ENCODE measurements at regions not wholly inside any gene's neighbourhood (a gene's known extent, or its start where the extent isn't known, plus 50 kb on each side); places are given as distances from the start of the nearest gene placed in this dataset.
A peak's percentile ranks its signal among the peaks of the same experiment; 100 is the strongest.

DNA sequence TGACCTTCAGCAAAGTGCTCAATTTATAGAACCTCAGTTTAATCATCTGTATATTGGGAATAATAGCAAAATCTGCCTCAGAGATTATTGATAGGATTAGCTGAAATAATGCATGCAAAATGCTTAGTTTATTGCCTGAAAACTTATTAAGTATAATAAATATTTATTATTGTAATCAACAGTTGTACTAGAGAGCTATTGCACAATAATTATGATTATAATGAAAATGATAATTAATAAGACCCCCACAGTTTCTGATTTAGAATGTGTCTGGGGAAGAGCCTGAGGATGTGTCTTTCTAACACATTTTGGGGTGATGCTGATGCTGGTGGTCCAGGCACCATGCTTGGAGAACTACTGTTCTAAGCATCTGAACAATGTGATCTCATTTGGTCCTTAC lies 419.6 kb downstream of the NPIPA7 start:
- Mint-ChIP-seq H3K27me3 (peaks cover 0 to 8% (median 7%) of the 10 kb centered on the region in 3 donors), H3K36me3 (no peaks in the 10 kb centered on the region), H3K4me3 (no peak overlapping the region), H3K9me3 (peaks cover 1 to 11% (median 3%) of the 10 kb centered on the region in 7 donors), H3K27ac (no peak overlapping the region), H3K4me1 (no peaks in the 10 kb centered on the region)
- no peak for DNase-seq
- no peak for ATAC-seq (ENCODE audit: low read depth in 2 of 2)

DNA sequence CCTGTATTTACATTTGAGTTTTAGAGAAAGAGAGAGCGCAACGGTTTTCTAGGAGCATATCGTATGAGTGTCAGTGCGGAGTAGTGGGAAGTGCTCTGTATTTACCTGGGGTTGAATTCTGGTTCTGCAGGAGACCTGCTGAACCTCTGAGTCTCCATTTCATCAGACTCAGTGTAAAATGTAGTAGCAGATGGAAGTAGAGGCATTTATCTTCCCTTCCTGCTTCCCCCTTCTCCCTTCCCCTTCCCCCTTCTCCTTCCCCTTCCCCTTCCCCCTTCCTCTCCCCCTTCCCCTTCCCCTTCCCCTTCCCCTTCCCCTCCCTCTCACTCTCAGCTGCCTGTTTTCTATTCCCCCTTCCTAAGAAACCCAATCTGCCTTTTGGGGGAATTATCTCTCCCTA lies 426.9 kb downstream of the NPIPA7 start:
- DNase-seq, result no peak
- ATAC-seq (ENCODE audit: low read depth in 2 of 2), result no peak
- peaks cover 4 to 27% (median 6%) of the 10 kb centered on the region in 3 donors for H3K27me3 Mint-ChIP-seq
- H3K4me3 Mint-ChIP-seq, result no peak overlapping the region
- H3K4me1 Mint-ChIP-seq, result no peaks in the 10 kb centered on the region
- no peaks in the 10 kb centered on the region for H3K36me3 Mint-ChIP-seq
- H3K9me3 Mint-ChIP-seq, result peaks cover 0 to 8% (median 4%) of the 10 kb centered on the region in 7 donors
- no peak overlapping the region for H3K27ac Mint-ChIP-seq

- no peak overlapping the region for H3K27ac Mint-ChIP-seq
Observed at GRCh38 chr16:16815641-16816040, 436.7 kb downstream of the NPIPA7 start.

GRCh38 chr16:16817196-16817595 lies 438.3 kb downstream of the NPIPA7 start:
- ATAC-seq (ENCODE audit: low read depth in 2 of 2) (no peak), DNase-seq (no peak)
- peaks cover 9 to 39% (median 22%) of the 10 kb centered on the region in 7 donors for H3K9me3 Mint-ChIP-seq
- peak overlapping the region in 1 of 6 donors; percentile 15 for H3K27ac Mint-ChIP-seq
- H3K4me1 Mint-ChIP-seq, result no peaks in the 10 kb centered on the region
- H3K36me3 Mint-ChIP-seq, result peaks cover 0 to 10% of the 10 kb centered on the region in 2 donors
- no peak overlapping the region for H3K4me3 Mint-ChIP-seq
- peaks cover 0 to 7% (median 0%) of the 10 kb centered on the region in 3 donors for H3K27me3 Mint-ChIP-seq

More at GRCh38 chr16:16815641-16816040, 436.7 kb downstream of the NPIPA7 start:
- Mint-ChIP-seq H3K4me1 (no peaks in the 10 kb centered on the region), H3K9me3 (peaks cover 4 to 24% (median 11%) of the 10 kb centered on the region in 7 donors), H3K27me3 (peaks cover 0 to 12% (median 0%) of the 10 kb centered on the region in 3 donors), H3K36me3 (peaks cover 0 to 3% of the 10 kb centered on the region in 2 donors), H3K4me3 (no peak overlapping the region)
- ATAC-seq (ENCODE audit: low read depth in 2 of 2), result no peak
- DNase-seq, result no peak

DNA sequence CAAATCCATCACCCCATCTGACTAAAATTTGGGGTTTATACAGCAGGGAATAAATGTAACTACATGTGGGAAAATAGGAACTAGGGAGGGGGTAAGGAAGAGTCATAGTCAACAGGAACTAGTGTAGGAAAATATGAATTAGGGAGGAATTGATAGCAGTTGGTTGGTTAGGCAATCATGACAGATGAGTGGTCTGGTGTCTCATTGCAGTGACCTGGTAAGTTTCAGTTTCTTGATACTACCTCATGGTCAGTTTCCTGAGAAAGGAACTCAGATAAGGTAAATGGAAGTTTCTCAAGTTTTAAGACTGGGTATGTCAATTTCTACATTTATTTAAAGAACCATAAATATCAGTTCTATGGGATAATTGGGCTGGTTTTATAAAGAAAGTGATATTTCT lies 442.3 kb downstream of the NPIPA7 start:
- H3K4me3 Mint-ChIP-seq, result no peak overlapping the region
- ATAC-seq (ENCODE audit: low read depth in 2 of 2), result no peak
- no peaks in the 10 kb centered on the region for H3K4me1 Mint-ChIP-seq
- no peak for DNase-seq
- no peak overlapping the region for H3K27ac Mint-ChIP-seq
- peaks cover 0 to 10% (median 0%) of the 10 kb centered on the region in 3 donors for H3K27me3 Mint-ChIP-seq
- peaks cover 0 to 10% of the 10 kb centered on the region in 2 donors for H3K36me3 Mint-ChIP-seq
- peaks cover 9 to 50% (median 23%) of the 10 kb centered on the region in 7 donors for H3K9me3 Mint-ChIP-seq

- no peak overlapping the region for H3K4me3 Mint-ChIP-seq
- no peak for ATAC-seq (ENCODE audit: low read depth in 2 of 2)
- H3K9me3 Mint-ChIP-seq, result peaks cover 0 to 9% (median 4%) of the 10 kb centered on the region in 7 donors
- no peak for DNase-seq
- H3K27me3 Mint-ChIP-seq, result peaks cover 16 to 35% (median 20%) of the 10 kb centered on the region in 3 donors
- H3K36me3 Mint-ChIP-seq, result no peaks in the 10 kb centered on the region
- H3K4me1 Mint-ChIP-seq, result no peaks in the 10 kb centered on the region
- no peak overlapping the region for H3K27ac Mint-ChIP-seq
Observed at GRCh38 chr16:16828913-16829398, 450.0 kb downstream of the NPIPA7 start.

GRCh38 chr16:16830401-16830800 lies 451.5 kb downstream of the NPIPA7 start:
- no peaks in the 10 kb centered on the region for H3K36me3 Mint-ChIP-seq
- ATAC-seq (ENCODE audit: low read depth in 2 of 2), result no peak
- no peak for DNase-seq
- no peaks in the 10 kb centered on the region for H3K4me1 Mint-ChIP-seq
- H3K9me3 Mint-ChIP-seq, result peaks cover 2 to 16% (median 5%) of the 10 kb centered on the region in 7 donors
- no peak overlapping the region for H3K27ac Mint-ChIP-seq
- H3K4me3 Mint-ChIP-seq, result no peak overlapping the region
- peaks cover 19 to 35% (median 20%) of the 10 kb centered on the region in 3 donors for H3K27me3 Mint-ChIP-seq

- peaks cover 19 to 35% (median 20%) of the 10 kb centered on the region in 3 donors for H3K27me3 Mint-ChIP-seq
- no peaks in the 10 kb centered on the region for H3K4me1 Mint-ChIP-seq
- DNase-seq (no peak), ATAC-seq (ENCODE audit: low read depth in 2 of 2) (no peak)
- H3K36me3 Mint-ChIP-seq, result no peaks in the 10 kb centered on the region
- H3K27ac Mint-ChIP-seq, result no peak overlapping the region
- peaks cover 2 to 16% (median 8%) of the 10 kb centered on the region in 7 donors for H3K9me3 Mint-ChIP-seq
- no peak overlapping the region for H3K4me3 Mint-ChIP-seq
Observed at GRCh38 chr16:16830973-16831372, 452.0 kb downstream of the NPIPA7 start.

DNA sequence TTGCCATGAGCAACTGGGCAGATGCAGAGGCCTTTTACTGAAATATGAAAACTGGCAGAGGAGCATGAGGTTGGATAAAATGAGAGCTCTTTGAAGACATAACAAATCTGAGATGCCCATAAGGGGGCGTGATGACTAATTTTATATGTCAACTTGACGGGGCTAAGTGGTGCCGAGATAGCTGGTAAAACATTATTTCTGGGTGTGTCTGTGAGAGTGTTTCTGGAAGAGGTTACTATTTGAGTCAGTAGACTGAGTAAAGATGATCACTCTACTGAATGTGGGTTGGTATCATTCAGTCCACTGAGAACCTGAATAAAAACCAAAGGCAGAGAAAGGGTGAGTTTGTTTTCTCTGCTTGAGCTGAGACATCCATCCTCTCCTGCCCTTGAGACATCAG lies 454.2 kb downstream of the NPIPA7 start:
- DNase-seq (no peak), ATAC-seq (ENCODE audit: low read depth in 2 of 2) (no peak)
- H3K27me3 Mint-ChIP-seq, result peaks cover 10 to 31% (median 20%) of the 10 kb centered on the region in 3 donors
- no peaks in the 10 kb centered on the region for H3K4me1 Mint-ChIP-seq
- no peak overlapping the region for H3K4me3 Mint-ChIP-seq
- H3K9me3 Mint-ChIP-seq, result peaks cover 2 to 16% (median 8%) of the 10 kb centered on the region in 7 donors
- no peaks in the 10 kb centered on the region for H3K36me3 Mint-ChIP-seq
- H3K27ac Mint-ChIP-seq, result peak overlapping the region in 1 of 6 donors; percentile 10

- Mint-ChIP-seq H3K9me3 (peaks cover 0 to 6% (median 0%) of the 10 kb centered on the region in 7 donors), H3K27ac (no peak overlapping the region), H3K36me3 (no peaks in the 10 kb centered on the region), H3K4me3 (no peak overlapping the region), H3K4me1 (no peaks in the 10 kb centered on the region), H3K27me3 (peaks cover 11 to 21% (median 18%) of the 10 kb centered on the region in 3 donors)
- DNase-seq, result no peak
- no peak for ATAC-seq (ENCODE audit: low read depth in 2 of 2)
Observed at GRCh38 chr16:16850274-16850673, 471.3 kb downstream of the NPIPA7 start.

- H3K9me3 Mint-ChIP-seq, result no peaks in the 10 kb centered on the region
- peaks cover 24 to 48% (median 36%) of the 10 kb centered on the region in 3 donors for H3K27me3 Mint-ChIP-seq
Observed at GRCh38 chr16:16857012-16857411, 478.1 kb downstream of the NPIPA7 start.

DNA sequence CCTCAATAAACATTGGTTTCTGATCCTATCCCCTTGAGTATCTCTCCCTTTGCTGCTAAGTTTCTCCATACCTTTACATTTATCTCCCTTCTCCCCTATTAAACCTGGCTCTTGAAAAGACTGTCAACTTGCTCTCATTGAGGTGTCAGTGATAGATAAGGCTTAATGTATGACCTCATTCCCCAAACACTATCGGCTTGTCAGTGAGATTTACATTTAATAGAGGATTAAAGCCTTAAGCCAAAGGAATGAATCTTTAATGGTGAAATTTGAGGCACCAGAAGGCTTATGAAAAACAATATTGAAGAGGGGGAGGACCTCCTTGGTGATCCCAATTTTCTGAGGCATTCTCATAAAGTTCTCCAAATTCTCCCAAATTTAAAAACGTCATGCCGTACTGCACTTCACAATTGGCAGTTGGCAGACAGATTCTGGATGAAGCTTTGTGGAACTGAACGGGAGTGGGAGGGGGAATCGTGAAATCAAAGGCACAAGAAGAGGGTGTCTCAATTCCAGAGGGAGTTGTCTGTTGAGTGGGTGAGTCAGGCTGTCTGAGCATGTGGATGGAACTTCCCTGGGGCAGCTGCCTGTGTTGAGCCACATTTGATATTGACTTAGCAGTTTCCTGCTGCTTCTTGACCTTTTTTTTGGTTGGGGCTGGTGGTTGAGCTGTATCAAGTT lies 478.8 kb downstream of the NPIPA7 start:
- H3K4me3 Mint-ChIP-seq, result no peak overlapping the region
- ATAC-seq (ENCODE audit: low read depth in 2 of 2) (no peak), DNase-seq (no peak)
- H3K9me3 Mint-ChIP-seq, result no peaks in the 10 kb centered on the region
- H3K4me1 Mint-ChIP-seq, result peaks cover 0 to 4% (median 3%) of the 10 kb centered on the region in 3 donors
- no peak overlapping the region for H3K27ac Mint-ChIP-seq
- no peaks in the 10 kb centered on the region for H3K36me3 Mint-ChIP-seq
- peaks cover 24 to 44% (median 33%) of the 10 kb centered on the region in 3 donors for H3K27me3 Mint-ChIP-seq

More at GRCh38 chr16:16857012-16857411, 478.1 kb downstream of the NPIPA7 start:
- DNase-seq, result no peak
- no peak for ATAC-seq (ENCODE audit: low read depth in 2 of 2)
- Mint-ChIP-seq H3K27ac (no peak overlapping the region), H3K4me1 (peaks cover 0 to 4% (median 3%) of the 10 kb centered on the region in 3 donors), H3K36me3 (no peaks in the 10 kb centered on the region), H3K4me3 (no peak overlapping the region)

DNA sequence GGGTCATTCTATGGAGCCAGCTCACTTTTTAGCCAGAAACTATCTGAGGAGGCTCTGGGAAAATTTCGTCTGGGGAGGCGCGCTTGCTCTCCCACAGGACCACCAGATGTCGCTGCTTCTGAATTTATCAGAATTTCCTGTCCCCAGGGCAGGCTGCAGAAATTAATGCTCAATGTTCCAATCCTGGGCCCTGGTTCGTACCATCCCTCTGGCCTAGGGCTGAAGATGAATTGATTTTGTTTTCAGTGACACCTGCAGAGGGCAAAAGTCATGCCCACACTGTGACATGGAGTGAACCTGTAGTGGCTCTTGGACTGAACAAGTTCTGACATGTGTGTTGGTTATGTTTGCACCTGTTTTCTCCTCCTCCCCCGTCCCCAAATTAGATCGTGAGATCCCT lies 482.6 kb downstream of the NPIPA7 start:
- DNase-seq, result peak; percentile 42
- Mint-ChIP-seq H3K27me3 (peaks cover 13 to 26% (median 17%) of the 10 kb centered on the region in 3 donors), H3K4me3 (no peak overlapping the region), H3K4me1 (peaks cover 0 to 4% (median 3%) of the 10 kb centered on the region in 3 donors), H3K27ac (no peak overlapping the region), H3K9me3 (no peaks in the 10 kb centered on the region), H3K36me3 (no peaks in the 10 kb centered on the region)
- ATAC-seq (ENCODE audit: low read depth in 2 of 2), result peak in 1 of 2 donors; percentile 28

DNA sequence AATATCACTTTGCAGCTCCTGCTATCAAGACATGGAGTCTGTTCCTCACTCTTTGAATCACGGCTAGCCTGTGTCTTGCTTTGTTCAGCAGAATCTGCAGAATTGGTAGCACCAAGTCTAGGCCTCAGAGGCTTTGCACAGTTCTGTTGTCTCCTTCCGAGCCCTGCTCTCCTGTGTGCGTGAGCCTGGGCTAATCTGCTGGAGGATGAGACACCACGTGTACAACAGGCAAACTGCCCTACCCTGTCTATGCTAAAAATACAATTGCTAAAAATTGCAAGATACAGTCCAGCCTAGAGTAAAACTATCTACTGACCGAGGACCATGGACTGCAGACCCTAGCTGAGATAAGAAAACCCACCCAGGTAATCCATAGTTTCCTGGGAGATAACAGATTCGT lies 484.7 kb downstream of the NPIPA7 start:
- DNase-seq, result no peak
- no peaks in the 10 kb centered on the region for H3K9me3 Mint-ChIP-seq
- peaks cover 3 to 13% (median 8%) of the 10 kb centered on the region in 3 donors for H3K27me3 Mint-ChIP-seq

More for the DNA sequence above, 484.7 kb downstream of the NPIPA7 start:
- peaks cover 0 to 4% (median 3%) of the 10 kb centered on the region in 3 donors for H3K4me1 Mint-ChIP-seq
- no peak overlapping the region for H3K4me3 Mint-ChIP-seq
- no peak overlapping the region for H3K27ac Mint-ChIP-seq
- no peak for ATAC-seq (ENCODE audit: low read depth in 2 of 2)
- no peaks in the 10 kb centered on the region for H3K36me3 Mint-ChIP-seq
